KOPT-K1 (cell line): ENCODE measurements at regions not wholly inside any gene's neighbourhood (a gene's known extent, or its start where the extent isn't known, plus 50 kb on each side); places are given as distances from the start of the nearest gene placed in this dataset.

ENCODE experiments used
- H3K27ac ChIP-seq: fragments of 200-600 bp; sonication (generic); 2 replicates; pipeline ENCODE4 v1.5.1; 2016; ENCODE audit warnings: antibody characterized with exemption, mild to moderate bottlenecking, low read depth, low read length; ENCODE audit not compliant: poor library complexity, severe bottlenecking
- H3K36me3 ChIP-seq: fragments of 200-600 bp; sonication (generic); 2 replicates; pipeline ENCODE4 v1.5.1; 2017; ENCODE audit warnings: antibody characterized with exemption, mild to moderate bottlenecking, low read length, moderate library complexity; ENCODE audit not compliant: insufficient read depth
- H3K9me3 ChIP-seq: fragments of 200-600 bp; sonication (generic); 2 replicates; pipeline ENCODE4 v1.5.1; 2017; ENCODE audit warnings: antibody characterized with exemption, low read length, mild to moderate bottlenecking; ENCODE audit not compliant: insufficient read depth, poor library complexity, severe bottlenecking

- no peaks in the 10 kb centered on the region for H3K36me3 ChIP-seq
- no peak overlapping the region for H3K27ac ChIP-seq
- H3K9me3 ChIP-seq: peaks cover 10% of the 10 kb centered on the region
Observed at GRCh38 chr21:35753308-35753707, 307.0 kb downstream of the SETD4 start.

DNA sequence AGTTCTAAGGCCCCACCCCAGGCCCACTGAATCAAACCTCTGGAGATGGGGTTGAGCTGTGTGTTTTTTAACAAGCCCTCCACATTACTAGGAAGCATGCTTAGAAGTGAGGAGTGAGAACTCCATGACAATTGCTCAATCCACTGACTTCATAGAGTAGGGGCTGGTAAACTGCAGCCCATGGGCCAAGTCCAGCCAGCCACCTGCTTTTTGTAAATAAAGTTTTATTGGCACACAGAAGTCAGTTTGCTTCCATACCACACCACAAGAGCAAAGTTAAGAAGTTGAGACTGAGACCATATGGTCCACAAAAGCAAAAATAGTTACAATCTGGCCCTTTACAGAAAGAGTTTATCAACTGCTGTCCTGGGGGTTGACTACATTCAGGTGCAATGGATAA lies 309.2 kb downstream of the SETD4 start:
- peaks cover 10% of the 10 kb centered on the region for H3K9me3 ChIP-seq
- H3K27ac ChIP-seq: no peak overlapping the region
- no peaks in the 10 kb centered on the region for H3K36me3 ChIP-seq

GRCh38 chr21:35749904-35750303 lies 310.4 kb downstream of the SETD4 start:
- no peaks in the 10 kb centered on the region for H3K36me3 ChIP-seq
- H3K9me3 ChIP-seq: peaks cover 10% of the 10 kb centered on the region
- no peak overlapping the region for H3K27ac ChIP-seq

DNA sequence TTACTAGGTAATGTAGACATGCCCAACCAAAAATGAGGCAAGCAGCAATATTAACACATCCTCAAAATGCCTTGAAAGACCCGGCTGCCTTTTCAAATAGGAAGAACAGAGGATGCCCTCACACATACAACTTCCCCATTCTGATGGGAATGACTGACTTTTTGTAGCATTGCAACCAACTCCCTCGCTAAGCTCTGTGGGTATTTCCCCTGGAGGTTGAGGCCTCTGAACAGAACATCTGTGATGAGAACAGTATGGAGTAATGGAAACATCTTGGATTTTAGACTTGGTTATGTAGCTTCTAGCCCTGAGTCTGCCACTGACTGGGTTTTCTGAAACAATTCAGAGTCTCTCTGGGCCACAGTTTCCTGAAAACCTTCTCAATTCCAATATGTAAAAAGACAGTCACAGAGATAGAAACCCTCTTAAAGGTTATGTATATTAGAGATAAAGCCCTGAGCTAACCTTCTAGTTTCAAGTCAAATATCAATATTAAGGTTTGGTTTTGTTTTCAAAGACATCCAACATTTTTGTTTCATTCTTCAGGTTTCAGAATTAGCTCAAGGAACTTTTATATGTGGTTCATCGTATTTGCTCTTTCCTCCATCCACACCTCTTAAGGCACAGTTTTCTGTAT lies 311.5 kb downstream of the SETD4 start:
- H3K27ac ChIP-seq: no peak overlapping the region
- no peaks in the 10 kb centered on the region for H3K36me3 ChIP-seq
- peaks cover 10% of the 10 kb centered on the region for H3K9me3 ChIP-seq

- H3K27ac ChIP-seq: no peak overlapping the region
- peaks cover 13% of the 10 kb centered on the region for H3K9me3 ChIP-seq
- no peaks in the 10 kb centered on the region for H3K36me3 ChIP-seq
Observed at GRCh38 chr21:35743571-35743970, 316.8 kb downstream of the SETD4 start.

DNA sequence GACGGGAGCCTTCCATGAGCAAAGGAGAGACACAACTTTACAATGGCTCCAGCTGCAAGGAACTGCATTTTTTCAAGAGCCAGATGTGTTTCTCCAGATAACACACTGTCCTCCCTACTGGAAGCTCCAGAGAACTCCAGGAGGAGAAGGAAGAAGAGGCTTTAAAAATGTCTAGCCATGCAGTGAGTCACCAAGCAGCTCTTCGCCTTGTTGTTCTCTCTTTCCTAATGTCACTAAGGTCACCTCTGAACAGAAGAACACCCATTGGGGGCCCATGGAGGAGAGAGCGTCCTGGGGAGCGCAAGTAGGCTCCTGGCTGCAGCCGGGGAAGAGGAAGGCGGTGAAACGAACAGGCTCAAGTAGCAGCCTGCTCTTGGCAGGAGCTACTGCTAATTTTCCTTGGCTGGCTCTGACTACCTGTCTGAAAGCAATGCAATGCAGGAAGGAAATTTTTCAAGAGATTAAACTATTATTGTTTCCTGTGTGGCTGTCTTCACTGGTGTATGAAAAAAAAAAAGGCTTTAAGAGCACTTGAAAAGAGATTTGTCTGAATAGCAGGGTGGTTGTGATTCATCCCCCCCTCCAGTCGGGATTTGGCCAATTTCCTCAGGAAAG lies 321.9 kb downstream of the SETD4 start:
- no peaks in the 10 kb centered on the region for H3K36me3 ChIP-seq
- peaks cover 13% of the 10 kb centered on the region for H3K9me3 ChIP-seq
- no peak overlapping the region for H3K27ac ChIP-seq

GRCh38 chr21:35737899-35738346 lies 322.4 kb downstream of the SETD4 start:
- Histone ChIP-seq H3K36me3 (no peaks in the 10 kb centered on the region), H3K9me3 (peaks cover 13% of the 10 kb centered on the region), H3K27ac (no peak overlapping the region)

- Histone ChIP-seq H3K27ac (no peak overlapping the region), H3K9me3 (peaks cover 13% of the 10 kb centered on the region), H3K36me3 (no peaks in the 10 kb centered on the region)
Observed at GRCh38 chr21:35737449-35737848, 322.9 kb downstream of the SETD4 start.

DNA sequence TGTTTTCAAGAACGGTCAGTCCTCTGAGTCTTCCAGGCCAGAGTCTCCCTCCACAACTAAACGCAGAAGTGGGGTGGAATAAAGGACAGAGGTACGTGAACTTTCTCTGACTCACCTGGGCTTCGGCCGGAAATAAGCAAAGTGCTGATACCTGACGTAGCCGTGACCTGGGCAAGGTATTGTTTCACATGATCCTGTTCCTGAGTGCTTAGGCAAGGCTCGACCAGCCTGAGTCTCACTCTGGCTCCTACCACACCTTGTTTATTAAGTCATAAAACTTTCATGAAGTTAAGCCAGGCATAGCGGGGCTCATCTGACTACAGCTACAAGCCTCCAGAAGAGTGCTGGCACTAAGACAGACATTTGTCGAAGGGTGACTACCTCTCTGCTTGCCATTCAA lies 327.5 kb downstream of the SETD4 start:
- H3K27ac ChIP-seq: no peak overlapping the region

GRCh38 chr21:35730325-35730724 lies 330.0 kb downstream of the SETD4 start:
- Histone ChIP-seq H3K36me3 (no peaks in the 10 kb centered on the region), H3K9me3 (peaks cover 2% of the 10 kb centered on the region), H3K27ac (no peak overlapping the region)

More for the DNA sequence above, 327.5 kb downstream of the SETD4 start:
- H3K9me3 ChIP-seq: no peaks in the 10 kb centered on the region
- no peaks in the 10 kb centered on the region for H3K36me3 ChIP-seq

- Histone ChIP-seq H3K36me3 (no peaks in the 10 kb centered on the region), H3K27ac (no peak overlapping the region), H3K9me3 (peaks cover 8% of the 10 kb centered on the region)
Observed at GRCh38 chr21:35727830-35728229, 332.5 kb downstream of the SETD4 start.

DNA sequence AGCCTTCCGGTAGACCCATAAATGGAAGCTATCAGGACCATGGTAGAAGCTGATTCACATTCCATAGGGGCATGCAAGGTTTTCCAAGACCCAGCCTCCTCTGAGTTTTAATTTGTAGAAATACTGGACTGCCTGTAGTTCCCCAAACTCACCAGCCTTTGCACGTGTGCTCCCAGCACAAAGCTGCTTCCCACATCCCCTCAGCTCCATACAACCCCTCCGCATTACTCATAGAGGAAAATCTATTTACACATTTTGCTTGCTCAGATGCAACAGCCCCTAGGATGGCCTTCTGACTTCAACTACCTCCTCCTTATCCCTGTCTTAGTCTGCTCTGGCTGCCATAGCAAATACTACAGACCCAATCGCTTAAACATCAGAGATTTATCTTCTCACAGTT lies 336.2 kb downstream of the SETD4 start:
- peaks cover 21% of the 10 kb centered on the region for H3K9me3 ChIP-seq
- no peak overlapping the region for H3K27ac ChIP-seq
- no peaks in the 10 kb centered on the region for H3K36me3 ChIP-seq

- peaks cover 21% of the 10 kb centered on the region for H3K9me3 ChIP-seq
Observed at GRCh38 chr21:35721701-35722100, 338.6 kb downstream of the SETD4 start.

GRCh38 chr21:35720208-35720731 lies 340.1 kb downstream of the SETD4 start:
- Histone ChIP-seq H3K27ac (no peak overlapping the region), H3K9me3 (peaks cover 19% of the 10 kb centered on the region), H3K36me3 (no peaks in the 10 kb centered on the region)

More at GRCh38 chr21:35721701-35722100, 338.6 kb downstream of the SETD4 start:
- Histone ChIP-seq H3K36me3 (no peaks in the 10 kb centered on the region), H3K27ac (no peak overlapping the region)

- H3K36me3 ChIP-seq: no peaks in the 10 kb centered on the region
- peaks cover 14% of the 10 kb centered on the region for H3K9me3 ChIP-seq
- no peak overlapping the region for H3K27ac ChIP-seq
Observed at GRCh38 chr21:35719080-35719479, 341.2 kb downstream of the SETD4 start.
